ENCODE measurements at regions not wholly inside any gene's neighbourhood (a gene's known extent, or its start where the extent isn't known, plus 50 kb on each side); places are given as distances from the start of the nearest gene placed in this dataset.

DNA sequence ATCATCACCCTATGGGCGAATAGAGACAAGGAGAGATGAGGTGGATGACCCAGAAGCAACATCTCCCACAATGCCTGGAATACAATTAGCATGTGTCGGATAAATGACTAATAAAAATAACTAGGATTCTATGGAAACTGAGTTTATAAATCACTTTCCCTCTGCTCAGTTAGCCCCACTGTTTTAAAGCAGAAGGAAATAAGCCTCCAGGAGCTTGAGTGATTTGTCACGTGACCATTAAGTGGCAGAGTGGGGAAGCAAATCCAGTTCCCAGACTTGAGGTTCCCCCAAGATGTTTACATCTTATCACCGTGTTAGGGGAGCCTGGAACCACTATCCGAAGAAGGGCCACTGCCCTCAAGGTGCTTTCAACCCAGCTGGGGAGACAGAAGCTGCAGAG, 136.5 kb upstream of the CCND2 start:
- DNase-seq (ENCODE audit: low read depth in 4 of 4, low spot score in 2 of 4) = no peak

DNA sequence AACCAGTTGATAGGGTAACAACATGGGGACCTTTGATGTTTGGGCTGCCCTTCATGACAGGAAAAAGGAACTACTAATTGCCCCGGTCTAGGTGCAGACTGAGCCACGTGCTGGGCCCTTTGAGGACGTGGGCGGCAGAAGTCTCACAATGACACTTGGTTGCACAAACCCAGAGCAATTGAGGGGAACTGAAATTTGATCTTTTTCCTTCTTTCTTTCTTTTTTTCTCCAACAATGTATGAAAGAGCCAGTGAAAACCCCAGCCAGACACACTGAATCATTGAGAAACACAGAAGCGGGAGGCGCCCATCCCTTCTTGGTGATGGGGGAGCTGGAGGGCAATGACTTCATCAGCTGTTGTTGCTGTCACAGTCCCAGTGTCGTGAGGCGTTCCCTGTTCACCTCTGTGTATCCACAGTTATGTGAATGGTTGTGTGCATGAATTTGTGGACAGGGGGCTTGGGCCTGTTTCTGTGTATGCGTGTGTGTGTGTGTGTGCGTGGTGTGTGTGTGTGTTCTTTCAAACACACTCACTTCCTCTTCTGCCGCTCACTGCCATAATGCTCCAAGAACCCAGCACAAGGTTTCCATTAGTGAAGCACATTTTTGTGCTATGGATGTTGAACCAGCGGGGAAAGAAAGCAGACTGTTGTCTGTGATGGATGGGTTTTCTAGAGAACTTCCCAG, 137.5 kb upstream of the CCND2 start:
- DNase-seq (ENCODE audit: low read depth in 4 of 4, low spot score in 2 of 4) = peak in 1 of 4 donors; percentile 56

DNA sequence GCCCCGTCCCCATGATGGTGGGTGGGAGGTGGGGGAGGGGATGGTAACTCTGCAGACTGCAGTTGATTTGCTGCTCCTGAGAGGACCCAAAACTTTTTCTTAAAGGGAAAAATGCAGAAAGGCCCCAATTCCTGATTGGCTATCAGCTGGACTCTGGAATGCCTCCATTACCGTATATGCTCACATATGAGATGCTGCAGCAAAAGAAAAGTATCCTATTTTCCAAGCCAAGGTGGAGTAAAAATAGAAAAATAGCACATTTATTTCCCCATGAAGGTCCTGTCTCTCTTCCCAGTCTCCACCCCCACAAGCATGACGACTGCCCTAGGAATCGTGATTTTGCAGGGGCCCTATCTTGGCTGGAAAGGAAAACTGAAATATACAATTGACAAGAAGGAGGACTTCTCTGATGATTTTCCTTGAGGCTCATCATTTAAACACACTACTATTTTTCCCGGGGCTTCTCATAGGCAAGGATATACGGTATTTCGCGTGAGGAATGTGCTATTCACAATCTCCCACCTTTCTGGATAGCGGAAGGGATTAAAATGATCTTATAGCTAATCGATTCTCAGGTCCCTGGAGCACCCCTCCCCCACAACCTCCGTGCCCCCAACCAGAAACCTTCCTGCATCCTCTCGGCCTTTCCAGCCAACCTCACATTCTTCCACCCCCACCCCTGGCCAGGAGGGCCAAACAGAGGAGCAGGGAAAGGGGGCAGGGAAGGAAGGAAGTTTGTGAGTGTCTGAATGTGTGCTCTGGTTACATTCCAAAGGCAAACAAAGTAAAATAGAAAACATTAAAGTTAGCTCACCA, 138.9 kb upstream of the CCND2 start:
- peak in 2 of 4 donors; percentile 39 to 65 for DNase-seq (ENCODE audit: low read depth in 4 of 4, low spot score in 2 of 4)

DNA sequence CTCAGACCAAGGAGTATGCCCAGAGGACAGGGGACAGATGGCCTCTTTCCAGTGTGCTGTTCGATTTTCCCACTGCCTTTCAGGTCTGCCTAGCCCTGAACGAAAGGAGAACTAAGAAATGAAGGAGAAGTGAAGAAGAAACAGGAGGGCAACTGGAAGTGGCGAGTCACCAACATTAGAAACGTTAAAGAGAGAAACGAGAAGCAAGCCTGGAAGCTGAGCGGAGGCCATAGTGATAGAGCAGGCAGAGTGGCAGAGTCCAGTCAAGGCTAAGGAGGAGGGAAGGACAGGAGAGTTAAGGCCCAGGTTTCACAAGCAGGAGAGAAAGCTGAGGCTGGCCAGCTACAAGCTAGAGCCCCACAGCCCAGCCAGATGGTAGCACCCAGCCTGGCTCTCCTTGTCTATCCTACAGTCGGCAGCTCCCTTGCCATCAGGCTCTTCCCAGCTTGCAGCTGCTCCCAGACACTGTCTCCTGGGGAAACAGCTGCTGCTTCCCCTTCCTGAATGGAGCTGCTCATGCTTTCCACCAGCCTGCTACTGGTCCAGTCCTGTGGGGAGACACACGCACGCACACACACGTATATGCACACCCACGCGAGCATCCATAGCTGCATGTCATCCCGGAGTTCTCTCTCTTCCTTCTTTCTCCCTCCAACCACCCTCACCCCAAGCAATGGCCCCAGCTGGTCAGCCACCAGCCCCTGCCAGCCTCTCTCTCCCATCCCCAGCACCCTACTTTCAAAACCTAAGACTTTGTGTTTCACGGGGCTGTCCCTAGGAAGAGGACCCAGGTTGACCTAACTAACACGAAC, 139.7 kb upstream of the CCND2 start:
- DNase-seq (ENCODE audit: low read depth in 4 of 4, low spot score in 2 of 4) = no peak

DNA sequence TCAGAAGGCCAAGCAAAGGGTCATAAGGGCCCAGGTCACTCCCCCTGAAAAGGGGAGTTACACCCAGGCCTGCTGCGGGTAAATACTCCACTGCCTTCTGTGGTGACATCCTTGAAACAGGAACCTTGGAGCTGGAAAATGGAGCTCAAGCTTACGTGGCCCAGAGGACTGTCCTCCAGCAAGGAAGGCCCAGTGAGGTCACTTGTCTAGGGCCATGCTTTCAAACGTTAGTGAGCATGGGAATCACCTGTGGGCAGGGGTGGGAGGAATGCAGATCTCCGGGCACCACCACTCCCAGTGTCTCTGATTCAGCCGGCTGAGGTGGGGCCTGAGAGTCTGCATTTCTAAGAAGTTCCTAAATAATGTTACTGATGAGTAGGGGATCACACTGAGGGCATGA, 140.5 kb upstream of the CCND2 start:
- DNase-seq (ENCODE audit: low read depth in 4 of 4, low spot score in 2 of 4) = no peak

DNA sequence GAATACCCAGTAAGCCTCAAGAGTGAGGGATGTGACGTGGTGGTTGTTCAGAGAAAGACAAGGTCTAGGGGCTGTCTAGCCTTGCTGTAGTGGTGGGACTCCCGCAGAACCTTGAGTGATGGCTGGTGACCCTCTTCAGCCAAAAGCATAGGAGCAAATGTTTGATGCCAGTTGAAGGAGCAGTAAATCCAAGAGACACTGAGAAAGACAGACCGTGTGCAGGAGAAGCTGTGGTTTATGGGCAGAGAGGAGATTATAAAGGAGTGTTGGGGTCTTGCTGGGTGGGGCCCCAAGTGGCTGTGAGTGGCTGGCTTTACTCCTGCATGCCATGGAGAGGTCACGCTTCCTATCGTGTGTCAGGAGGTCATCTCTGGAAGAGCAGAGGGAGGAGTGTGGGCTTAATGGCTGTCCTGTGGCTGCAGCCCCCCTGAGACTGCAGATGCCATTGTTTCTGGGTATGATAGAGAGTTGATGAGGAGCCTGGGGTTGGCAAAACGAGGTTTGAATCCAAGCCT, 152.0 kb upstream of the CCND2 start:
- DNase-seq (ENCODE audit: low read depth in 4 of 4, low spot score in 2 of 4) = no peak

DNA sequence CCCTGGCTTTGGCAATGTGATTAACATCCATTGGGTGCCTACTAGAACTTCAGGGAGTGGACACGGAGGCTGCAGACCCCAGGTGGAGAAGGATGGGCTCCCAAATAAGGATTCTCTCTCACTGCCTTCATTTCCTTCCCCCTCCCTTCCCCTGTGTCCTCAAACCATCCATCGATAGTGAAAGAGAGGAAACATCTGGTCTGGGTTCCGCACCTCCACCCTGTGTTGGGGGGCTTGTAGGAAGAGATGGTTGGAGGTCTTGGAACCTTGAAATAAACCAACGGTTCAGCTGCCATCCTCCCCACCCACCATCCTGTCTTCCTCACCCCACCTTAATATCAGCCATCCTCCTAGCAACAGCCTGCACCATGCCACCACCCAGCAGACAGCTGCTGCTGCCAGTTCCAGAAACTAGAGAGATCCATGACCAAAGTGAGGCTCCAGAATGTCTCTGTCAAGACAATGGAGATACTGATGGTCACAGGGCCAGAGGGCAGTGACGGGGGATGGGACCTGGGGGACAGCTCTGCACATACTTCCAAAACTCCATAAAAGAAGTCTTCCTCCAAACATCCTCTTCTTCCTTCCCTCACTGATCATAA, 153.1 kb upstream of the CCND2 start:
- DNase-seq (ENCODE audit: low read depth in 4 of 4, low spot score in 2 of 4) = no peak

DNA sequence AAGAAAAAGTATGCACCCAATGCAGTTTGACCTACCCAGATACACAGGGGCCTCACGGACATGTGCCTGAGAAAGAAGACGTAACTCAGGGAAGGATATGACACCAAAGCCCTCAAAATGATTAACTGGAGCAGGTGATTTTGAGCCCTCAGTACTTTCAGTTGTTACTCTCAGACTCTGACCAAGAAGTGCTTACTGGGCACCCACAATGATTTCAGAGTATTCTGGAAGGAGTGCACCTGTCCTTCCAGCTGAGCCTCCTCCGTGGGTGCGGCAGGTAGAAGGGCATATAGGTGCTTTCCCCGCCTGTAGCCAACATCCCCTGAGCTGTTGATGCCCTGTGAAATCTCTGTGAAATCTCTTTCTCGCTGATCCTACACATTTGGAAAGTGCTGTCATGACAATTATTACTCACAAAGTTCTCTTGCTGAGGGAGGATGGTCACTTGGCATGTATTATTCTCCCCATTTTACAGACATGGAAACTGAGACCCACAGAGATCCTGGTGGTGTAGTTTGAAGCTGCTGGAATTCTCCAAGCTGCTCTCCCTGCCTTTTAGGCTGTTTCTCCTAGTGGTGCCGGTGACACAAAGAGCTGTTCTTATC, 154.3 kb upstream of the CCND2 start:
- DNase-seq (ENCODE audit: low read depth in 4 of 4, low spot score in 2 of 4) = no peak

DNA sequence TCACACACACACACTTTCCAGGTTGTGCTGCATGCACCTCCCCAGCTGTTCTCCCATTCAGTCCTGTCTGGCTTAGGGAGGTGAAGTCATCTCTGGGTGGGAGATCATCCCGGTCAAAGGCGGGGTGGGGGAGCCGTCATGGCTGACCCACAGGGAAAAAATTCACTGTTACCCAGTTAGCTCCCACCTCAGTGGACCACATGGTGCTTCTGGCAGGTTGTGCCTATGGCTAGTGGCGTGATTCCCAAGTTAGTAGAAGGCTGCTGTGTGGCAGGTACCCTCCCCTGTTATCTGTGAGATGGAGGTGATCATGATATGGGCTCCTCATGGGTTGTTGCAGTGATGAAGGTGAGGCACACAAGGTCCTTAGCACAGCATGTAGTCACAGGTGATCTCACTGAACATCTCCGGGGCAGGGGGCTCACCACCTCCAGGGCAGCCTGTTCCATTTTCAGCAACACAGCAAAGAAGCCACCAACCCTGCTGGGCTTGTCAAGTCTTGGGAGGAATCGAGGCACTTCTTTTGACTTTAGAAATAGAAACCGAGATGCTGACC, 154.9 kb upstream of the CCND2 start:
- DNase-seq (ENCODE audit: low read depth in 4 of 4, low spot score in 2 of 4) = no peak

DNA sequence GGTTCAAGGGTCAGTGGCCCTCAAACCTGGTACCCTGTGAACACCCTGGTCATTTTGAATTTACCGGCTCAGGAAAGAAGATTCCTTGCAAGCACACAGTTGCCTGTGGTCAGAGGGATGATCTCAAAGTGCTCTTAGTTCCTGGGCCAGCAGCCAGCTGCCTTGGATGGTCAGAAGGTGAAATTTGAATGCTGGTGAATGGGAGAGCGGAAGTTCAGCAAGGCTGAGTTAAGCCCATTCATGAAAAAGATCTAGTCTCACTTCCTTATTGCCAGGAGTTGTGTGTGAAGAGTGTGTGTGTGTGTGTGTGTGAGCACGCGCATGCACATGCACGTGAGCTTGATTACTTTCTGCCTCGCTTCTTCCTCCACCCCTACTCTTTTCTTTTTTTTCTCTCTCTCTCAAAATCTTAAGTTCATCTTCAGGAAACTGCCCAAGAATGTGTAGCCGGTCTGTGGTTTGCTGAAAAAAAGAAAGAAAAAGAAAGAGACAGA, 155.5 kb upstream of the CCND2 start:
- DNase-seq (ENCODE audit: low read depth in 4 of 4, low spot score in 2 of 4) = no peak

DNA sequence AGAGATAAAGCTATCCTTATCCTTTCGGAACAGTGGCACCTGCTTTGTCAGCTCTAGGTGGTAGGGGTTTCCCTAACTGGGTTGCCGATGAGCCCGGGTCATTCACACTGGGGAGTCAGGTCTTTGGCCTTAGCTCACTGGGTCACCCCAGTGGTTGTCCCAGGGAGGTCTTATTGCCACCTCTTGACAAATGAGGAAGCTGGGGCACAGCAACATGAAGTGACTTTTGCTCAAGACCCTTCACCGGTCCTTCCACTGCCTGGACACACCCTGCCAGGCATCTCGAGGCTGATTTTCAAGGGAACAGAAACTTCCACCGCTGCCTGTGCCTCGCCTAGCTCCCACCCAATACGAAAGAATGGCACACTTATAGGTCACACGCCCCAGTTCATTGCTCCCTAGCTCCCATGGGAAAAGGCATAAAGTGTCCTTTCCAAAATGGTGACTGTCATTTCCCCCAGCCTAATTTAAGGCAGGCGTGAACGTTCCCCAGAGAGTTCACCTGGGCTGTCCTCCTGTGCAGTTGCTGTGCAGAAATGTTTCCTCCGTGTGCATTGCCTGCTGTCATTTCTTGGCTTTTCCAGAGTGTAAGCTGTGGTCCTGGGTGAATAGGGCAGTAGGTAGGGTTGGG, 156.1 kb upstream of the CCND2 start:
- no peak for DNase-seq (ENCODE audit: low read depth in 4 of 4, low spot score in 2 of 4)

DNA sequence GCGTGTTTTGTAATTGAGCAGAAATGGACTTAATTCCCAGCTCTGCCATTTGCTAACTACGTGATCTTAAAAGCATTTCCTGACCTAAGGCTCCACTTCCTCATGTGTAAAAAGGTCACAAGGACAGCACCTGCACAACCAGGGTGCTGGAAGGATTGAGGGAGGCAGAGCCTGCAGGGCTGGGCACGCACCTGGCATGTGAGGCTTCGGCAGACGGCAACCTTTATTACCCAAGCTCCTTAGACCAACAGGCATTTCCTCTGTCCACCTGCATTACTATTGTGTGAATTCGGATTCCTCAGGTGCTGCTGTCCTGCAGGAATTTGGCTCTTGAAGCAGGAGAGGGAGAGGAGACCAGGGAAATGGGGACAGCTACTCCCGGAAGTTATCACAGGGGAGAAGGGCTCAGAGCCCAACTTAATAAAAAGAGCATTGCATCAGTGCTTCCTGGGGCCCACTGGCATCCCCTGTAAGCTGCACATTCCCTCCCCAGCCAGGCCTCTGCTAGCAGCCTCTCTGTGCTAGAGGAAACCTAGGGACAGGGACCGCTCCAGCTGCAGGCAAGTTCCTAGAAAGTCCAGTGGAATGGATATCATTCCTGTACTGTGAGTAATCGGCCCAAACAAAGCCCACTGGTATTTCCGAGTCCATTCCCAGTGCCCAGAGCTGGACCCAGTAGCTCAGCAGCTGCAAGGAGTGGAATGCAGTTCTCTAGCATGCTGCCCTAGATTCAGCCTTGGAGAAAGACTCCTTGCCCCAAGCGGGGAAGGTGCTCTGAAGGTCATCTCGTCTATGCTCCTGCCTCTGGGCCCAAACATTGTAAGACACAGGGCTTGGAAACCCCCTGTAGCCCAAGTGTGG, 157.1 kb upstream of the CCND2 start:
- no peak for DNase-seq (ENCODE audit: low read depth in 4 of 4, low spot score in 2 of 4)

DNA sequence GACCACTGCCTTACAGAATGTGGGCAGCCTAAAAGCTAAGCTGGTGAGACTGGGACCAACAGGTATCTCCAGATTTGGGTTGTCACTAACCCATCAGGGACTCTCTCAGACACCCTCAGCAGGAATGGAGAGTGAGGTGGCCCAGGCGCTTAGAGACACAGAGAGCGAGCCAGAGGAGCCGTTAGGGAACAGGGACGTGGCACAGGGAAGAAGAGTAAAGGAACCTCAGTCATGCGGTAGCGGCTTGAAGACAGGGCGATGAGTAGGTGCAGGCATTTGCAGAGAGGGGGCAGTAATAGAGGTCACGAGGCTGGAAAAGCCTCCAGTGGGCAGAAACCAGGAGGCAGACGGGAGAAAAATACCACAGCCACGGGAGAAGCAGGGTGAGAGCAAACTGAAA, 158.0 kb upstream of the CCND2 start:
- no peak for DNase-seq (ENCODE audit: low read depth in 4 of 4, low spot score in 2 of 4)

DNA sequence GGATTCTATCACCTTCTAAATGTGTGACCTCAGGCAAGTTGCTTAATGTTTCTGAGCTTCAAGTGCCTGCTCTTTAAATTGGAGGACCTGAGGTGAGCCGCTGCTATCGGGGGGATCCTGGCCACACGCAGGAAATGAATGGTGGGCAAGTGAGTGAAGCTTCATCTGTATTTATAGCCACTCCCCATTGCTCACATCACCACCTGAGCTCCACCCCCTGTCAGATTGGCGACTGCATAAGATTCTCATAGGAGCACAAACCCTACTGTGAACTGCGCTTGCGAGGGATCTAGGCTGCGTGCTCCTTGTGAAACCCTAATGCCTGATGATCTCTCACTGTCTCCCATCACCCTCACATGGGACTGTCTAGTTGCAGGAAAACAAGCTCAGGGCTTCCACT, 158.6 kb upstream of the CCND2 start:
- no peak for DNase-seq (ENCODE audit: low read depth in 4 of 4, low spot score in 2 of 4)

DNA sequence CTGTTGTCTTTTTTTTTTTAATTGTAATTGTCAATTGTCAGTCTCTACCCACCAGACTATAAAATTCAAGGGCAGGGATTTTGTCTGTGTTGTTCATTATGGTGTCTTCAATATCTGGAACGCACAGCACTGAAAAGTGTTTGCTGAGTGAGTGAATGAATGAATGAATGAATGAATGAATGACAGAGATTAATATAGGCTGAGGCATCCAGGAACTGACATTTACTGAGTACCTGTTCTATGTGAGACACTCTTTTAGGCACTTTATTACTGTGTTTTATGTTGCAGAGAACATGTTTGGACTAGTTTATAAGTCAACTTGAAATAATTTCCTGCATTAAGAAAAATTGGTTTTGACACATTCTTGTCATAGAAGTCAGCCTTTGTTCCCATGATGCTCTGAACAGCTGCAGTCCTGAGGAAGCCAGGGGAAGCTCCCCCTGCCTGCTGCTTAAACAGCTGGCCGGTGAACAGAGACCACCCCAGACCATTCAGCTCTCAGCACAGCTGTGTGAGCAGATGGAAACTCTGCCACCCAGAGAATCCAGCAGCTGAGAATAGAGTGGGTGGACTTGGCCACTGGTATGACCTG, 160.7 kb upstream of the CCND2 start:
- DNase-seq (ENCODE audit: low read depth in 4 of 4, low spot score in 2 of 4) = no peak

DNA sequence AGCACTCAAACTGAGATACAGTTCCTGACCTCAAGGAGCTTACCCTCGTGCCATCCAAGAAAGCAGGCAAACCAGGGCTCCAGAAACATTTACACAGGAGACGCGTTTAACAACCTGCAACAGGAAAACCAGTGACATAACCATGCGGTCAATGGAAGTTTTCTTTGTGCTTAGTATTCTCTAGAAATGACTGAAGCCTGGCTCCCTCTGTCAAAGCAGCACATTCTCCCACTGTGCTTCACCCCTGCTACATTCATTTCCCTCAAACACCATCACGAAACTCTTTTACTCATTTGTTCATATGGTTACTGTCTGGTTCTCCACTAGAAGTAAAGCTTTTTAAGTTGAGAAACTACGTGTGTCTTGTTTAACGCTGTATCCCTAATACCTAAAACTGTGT, 161.3 kb upstream of the CCND2 start:
- DNase-seq (ENCODE audit: low read depth in 4 of 4, low spot score in 2 of 4) = no peak

DNA sequence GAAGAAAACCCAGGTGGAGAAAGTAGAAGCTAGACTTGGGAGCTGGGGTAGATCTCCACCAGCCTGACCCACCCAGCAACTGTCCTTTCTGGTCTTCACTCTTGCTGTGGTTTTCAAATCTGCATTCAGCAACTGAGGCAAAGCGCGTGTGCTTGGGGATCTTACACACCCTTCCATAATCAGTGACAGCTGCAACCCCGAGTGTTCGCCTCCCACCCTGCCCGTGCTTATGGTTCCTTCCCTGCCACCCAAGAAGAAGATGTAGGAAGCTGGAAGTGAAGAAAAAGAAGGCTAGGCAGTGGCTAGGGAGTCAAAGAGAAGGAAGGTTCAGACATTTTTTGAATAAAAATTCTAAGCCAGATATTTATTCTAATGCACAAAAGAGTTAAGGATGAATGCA, 162.6 kb upstream of the CCND2 start:
- no peak for DNase-seq (ENCODE audit: low read depth in 4 of 4, low spot score in 2 of 4)

DNA sequence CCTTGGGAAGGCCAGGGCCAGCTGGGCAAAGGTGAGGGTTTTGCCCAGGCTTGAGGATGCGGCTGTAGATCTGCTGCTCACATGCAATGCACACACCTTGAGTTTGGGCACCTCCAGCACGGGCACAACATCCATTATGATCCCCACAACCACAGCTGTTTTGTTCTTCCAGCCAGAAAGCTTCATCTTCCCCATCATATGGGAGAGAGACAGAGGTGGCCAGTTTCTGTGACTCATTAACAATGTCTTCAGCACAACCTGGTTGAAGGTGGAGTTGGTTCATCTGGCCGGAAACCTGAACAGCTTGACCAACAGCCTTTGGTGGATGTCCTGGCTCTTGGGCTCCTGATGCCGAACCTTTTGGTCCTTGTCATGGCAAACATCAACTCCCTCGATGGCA, 163.7 kb upstream of the CCND2 start:
- no peak for DNase-seq (ENCODE audit: low read depth in 4 of 4, low spot score in 2 of 4)

Measured in left renal cortex interstitium (tissue), 4 donors.